Epithelial cell of esophagus (primary cell): ENCODE measurements at regions not wholly inside any gene's neighbourhood (a gene's known extent, or its start where the extent isn't known, plus 50 kb on each side); places are given as distances from the start of the nearest gene placed in this dataset.

Experiments used
- DNase-seq: peaks from one replicate; pipeline ENCODE4 v3.0.0; 2010; ENCODE audit warnings: low read depth
- H3K4me3 ChIP-seq: 2 replicates; pipeline ENCODE4 v1.5.1; 2011; ENCODE audit warnings: mild to moderate bottlenecking, low read length, control low read depth
- TF ChIP-seq, protein P1 (sequence below): IDR thresholded peaks from 2 replicates; pipeline ENCODE4 v1.5.1; 2011; ENCODE audit warnings: low read depth, mild to moderate bottlenecking, low read length, control low read depth, inconsistent platforms; ENCODE audit not compliant: insufficient read depth; ENCODE audit errors: missing control alignments

DNA sequence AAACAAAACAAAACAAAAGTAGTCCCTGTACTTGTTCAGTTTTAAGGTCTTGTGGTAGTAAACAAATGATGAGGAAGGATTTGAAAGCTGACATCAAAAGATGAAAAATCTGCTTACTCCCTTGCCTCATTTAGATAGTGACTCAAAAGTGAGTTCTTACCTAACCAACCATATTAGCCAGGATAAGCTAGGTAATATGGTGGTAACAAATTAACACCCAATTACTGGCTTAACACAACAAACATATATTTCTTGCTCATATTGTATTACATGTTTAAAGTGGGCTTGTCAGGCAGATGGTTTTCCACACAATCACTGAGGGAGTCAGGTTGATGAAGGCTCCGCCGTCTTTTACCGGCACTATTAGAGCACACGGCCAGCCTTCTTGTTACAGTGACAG lies 189.7 kb downstream of the PPARGC1A start:
- no peak for DNase-seq
- TF ChIP-seq, protein P1, sequence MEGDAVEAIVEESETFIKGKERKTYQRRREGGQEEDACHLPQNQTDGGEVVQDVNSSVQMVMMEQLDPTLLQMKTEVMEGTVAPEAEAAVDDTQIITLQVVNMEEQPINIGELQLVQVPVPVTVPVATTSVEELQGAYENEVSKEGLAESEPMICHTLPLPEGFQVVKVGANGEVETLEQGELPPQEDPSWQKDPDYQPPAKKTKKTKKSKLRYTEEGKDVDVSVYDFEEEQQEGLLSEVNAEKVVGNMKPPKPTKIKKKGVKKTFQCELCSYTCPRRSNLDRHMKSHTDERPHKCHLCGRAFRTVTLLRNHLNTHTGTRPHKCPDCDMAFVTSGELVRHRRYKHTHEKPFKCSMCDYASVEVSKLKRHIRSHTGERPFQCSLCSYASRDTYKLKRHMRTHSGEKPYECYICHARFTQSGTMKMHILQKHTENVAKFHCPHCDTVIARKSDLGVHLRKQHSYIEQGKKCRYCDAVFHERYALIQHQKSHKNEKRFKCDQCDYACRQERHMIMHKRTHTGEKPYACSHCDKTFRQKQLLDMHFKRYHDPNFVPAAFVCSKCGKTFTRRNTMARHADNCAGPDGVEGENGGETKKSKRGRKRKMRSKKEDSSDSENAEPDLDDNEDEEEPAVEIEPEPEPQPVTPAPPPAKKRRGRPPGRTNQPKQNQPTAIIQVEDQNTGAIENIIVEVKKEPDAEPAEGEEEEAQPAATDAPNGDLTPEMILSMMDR: no peak

DNA sequence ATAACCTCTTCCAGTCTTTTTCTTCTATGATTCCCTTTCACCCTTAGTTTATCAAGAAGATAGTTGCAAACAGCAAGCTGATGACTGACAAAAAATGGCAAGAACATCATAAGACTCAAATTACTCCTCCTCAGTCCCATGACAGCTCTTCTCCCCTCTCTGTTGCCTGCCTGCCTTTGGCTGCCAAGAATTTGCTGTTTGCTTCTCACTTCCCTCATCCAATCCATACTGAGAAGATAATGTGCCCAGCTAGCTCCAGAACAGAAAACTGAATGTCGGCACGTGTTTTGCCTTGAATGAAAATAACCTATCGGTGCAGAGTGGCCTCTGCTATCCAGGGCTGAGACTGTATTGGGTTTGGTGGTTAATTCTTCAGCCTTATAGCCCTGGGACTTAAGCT lies 192.1 kb downstream of the PPARGC1A start:
- no peak for DNase-seq
- H3K4me3 ChIP-seq: no peak overlapping the region
- TF ChIP-seq, protein P1: no peak

More for the DNA sequence above, 189.7 kb downstream of the PPARGC1A start:
- H3K4me3 ChIP-seq: no peak overlapping the region

GRCh38 chr4:23697001-23697528 lies 192.8 kb downstream of the PPARGC1A start:
- H3K4me3 ChIP-seq: no peak overlapping the region
- no peak for DNase-seq
- TF ChIP-seq, protein P1: no peak

DNA sequence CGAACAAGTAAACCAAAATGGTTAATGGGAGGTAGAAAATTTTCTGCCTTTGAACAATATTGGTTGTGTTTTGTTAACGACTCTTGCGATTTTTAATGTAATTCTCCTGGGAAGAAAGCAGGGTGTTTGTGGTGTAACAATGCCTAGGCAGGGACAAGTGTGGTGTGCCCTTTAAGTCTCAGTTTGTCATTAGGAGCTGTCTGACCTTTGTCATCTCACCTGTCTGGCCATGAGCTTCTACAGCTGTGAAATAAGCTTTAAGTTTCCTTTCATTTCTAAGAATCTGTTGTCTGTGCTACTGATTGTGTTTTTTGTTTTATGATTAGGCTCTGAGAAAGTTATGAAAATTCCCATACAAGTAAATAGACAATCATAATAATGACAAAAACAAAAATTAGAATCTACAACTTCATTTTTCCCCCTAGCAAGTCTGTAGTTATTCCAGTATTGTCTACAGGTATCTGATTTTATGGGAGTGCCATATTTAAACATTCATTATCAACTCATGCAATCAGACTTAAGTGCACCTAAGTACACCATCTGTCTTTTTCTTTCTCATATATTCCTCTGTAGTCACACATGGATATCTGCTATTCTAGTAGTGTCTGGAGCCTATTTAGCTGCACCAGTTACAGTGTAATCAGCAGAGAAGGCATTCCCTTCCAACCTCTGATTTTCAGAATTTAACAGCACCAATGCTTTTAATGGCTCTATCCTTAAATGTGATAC lies 203.5 kb downstream of the PPARGC1A start:
- H3K4me3 ChIP-seq: no peak overlapping the region
- TF ChIP-seq, protein P1: no peak
- DNase-seq: no peak

- H3K4me3 ChIP-seq: no peak overlapping the region
- TF ChIP-seq, protein P1: no peak
- DNase-seq: peak; percentile 2
Observed at GRCh38 chr4:23685471-23685870, 204.4 kb downstream of the PPARGC1A start.

GRCh38 chr4:23680671-23681518 lies 209.0 kb downstream of the PPARGC1A start:
- TF ChIP-seq, protein P1: no peak
- no peak overlapping the region for H3K4me3 ChIP-seq
- no peak for DNase-seq
